Calu3 (cell line): ENCODE measurements at regions not wholly inside any gene's neighbourhood (a gene's known extent, or its start where the extent isn't known, plus 50 kb on each side); places are given as distances from the start of the nearest gene placed in this dataset.

Experiments used
- BruUV-seq: library from RNA; stranded (reverse); fragments of 400-500 nt; replicated peaks from 2 replicates; lab custom pipeline; 2021; lab: Mats Ljungman, UMichigan
- CTCF ChIA-PET: fragments of 300-600 bp; sonication (Branson Sonifier 250); formaldehyde crosslinking; loops from one replicate; lab custom pipeline; 2022; ENCODE audit warnings: antibody characterized with exemption; lab: Charles Lee
- DNase-seq: peaks from one replicate; pipeline ENCODE4 v3.0.0; 2022
- H3K27ac Mint-ChIP-seq: one replicate; pipeline ENCODE4 v1.8.0; 2022; ENCODE audit warnings: mixed read lengths; ENCODE audit not compliant: unreplicated experiment
- H3K27me3 Mint-ChIP-seq: one replicate; pipeline ENCODE4 v1.8.0; 2022; ENCODE audit warnings: mixed read lengths; ENCODE audit not compliant: unreplicated experiment
- H3K36me3 Mint-ChIP-seq: one replicate; pipeline ENCODE4 v1.8.0; 2022; ENCODE audit warnings: mild to moderate bottlenecking, moderate library complexity, mixed read lengths; ENCODE audit not compliant: insufficient read depth, unreplicated experiment
- H3K4me1 Mint-ChIP-seq: one replicate; pipeline ENCODE4 v1.8.0; 2022; ENCODE audit warnings: mild to moderate bottlenecking, low read depth, mixed read lengths; ENCODE audit not compliant: unreplicated experiment
- H3K4me3 Mint-ChIP-seq: one replicate; pipeline ENCODE4 v1.8.0; 2022; ENCODE audit warnings: mild to moderate bottlenecking, low read depth, moderate library complexity, mixed read lengths; ENCODE audit not compliant: unreplicated experiment
- H3K9me3 Mint-ChIP-seq: one replicate; pipeline ENCODE4 v1.8.0; 2022; ENCODE audit warnings: low read depth, mixed read lengths; ENCODE audit not compliant: unreplicated experiment
- CTCF ChIP-seq: fragments of 200-600 bp; IDR thresholded peaks from one replicate; pipeline ENCODE4 v1.8.0; 2022; ENCODE audit warnings: antibody characterized with exemption; ENCODE audit not compliant: unreplicated experiment
- intact Hi-C: fragments of 100-400 bp; cut with micrococcal nuclease; formaldehyde crosslinking; loops from one replicate; pipeline ENCODE4 v1.10.0; 2022; ENCODE audit not compliant: unreplicated experiment

GRCh38 chr5:147979761-147980160, 73.4 kb upstream of the C5orf46 start:
- no TSS peak for BruUV-seq
- TF ChIP-seq CTCF: no peak
- CTCF ChIA-PET: no interaction called here
- Mint-ChIP-seq H3K36me3 (no peaks in the 10 kb centered on the region), H3K4me3 (no peak overlapping the region), H3K4me1 (peaks cover 8% of the 10 kb centered on the region), H3K9me3 (peaks cover 3% of the 10 kb centered on the region), H3K27me3 (no peaks in the 10 kb centered on the region), H3K27ac (no peak overlapping the region)
- no peak for DNase-seq
- intact Hi-C loops: no loop called here

- intact Hi-C loops: no loop called here
- Mint-ChIP-seq H3K4me1 (peaks cover 9% of the 10 kb centered on the region), H3K4me3 (no peak overlapping the region), H3K27ac (no peak overlapping the region), H3K9me3 (no peaks in the 10 kb centered on the region), H3K27me3 (no peaks in the 10 kb centered on the region), H3K36me3 (no peaks in the 10 kb centered on the region)
- CTCF ChIA-PET: interaction anchor here (2.0 kb wide), 1 partner anchor 9 kb away, joined by 6 read pairs; no protein-coding TSS in a partner anchor
- no TSS peak for BruUV-seq
- no peak for DNase-seq
- TF ChIP-seq CTCF: no peak
Measured at GRCh38 chr5:147972076-147972840, 65.9 kb upstream of the C5orf46 start.

- Mint-ChIP-seq H3K9me3 (no peaks in the 10 kb centered on the region), H3K4me3 (no peak overlapping the region), H3K4me1 (peaks cover 9% of the 10 kb centered on the region), H3K36me3 (no peaks in the 10 kb centered on the region), H3K27me3 (no peaks in the 10 kb centered on the region), H3K27ac (no peak overlapping the region)
- CTCF ChIA-PET: no interaction called here
- no peak for DNase-seq
- no peak for TF ChIP-seq CTCF
- no TSS peak for BruUV-seq
- intact Hi-C loops: no loop called here
Measured at GRCh38 chr5:147971472-147971871, 65.1 kb upstream of the C5orf46 start.

GRCh38 chr5:147968855-147969254, 62.5 kb upstream of the C5orf46 start:
- intact Hi-C loops: no loop called here
- no peak for DNase-seq
- H3K4me3 Mint-ChIP-seq: no peak overlapping the region
- H3K9me3 Mint-ChIP-seq: no peaks in the 10 kb centered on the region
- no TSS peak for BruUV-seq
- H3K27me3 Mint-ChIP-seq: no peaks in the 10 kb centered on the region
- no peak for TF ChIP-seq CTCF
- no peak overlapping the region for H3K27ac Mint-ChIP-seq
- no peaks in the 10 kb centered on the region for H3K36me3 Mint-ChIP-seq
- CTCF ChIA-PET: no interaction called here
- peaks cover 20% of the 10 kb centered on the region for H3K4me1 Mint-ChIP-seq
